ENCODE measurements at regions not wholly inside any gene's neighbourhood (a gene's known extent, or its start where the extent isn't known, plus 50 kb on each side); places are given as distances from the start of the nearest gene placed in this dataset.

DNA sequence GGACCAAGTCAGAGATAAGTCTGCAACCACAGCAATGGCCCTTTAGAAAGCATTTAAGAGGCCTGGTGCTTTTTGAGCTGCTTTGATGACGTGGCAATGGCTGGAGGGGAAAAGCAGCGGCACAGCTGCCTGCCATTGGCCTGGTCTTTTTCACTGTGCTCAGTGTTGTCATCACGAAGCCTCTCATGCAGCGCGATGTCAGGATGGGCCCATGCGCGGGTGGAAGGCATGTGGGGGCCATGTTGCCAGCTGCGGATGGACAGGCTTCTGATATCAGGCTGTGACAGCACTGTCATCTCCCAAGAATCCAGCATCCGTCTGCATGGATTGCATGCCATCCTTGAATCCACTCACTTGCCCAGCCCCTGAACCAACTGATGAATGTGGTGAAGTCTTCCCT lies 204.5 kb downstream of the ACKR3 start:
- H3F3A ChIP-seq (ENCODE audit: insufficient read depth, low read length, poor library complexity, severe bottlenecking): no peaks in the 10 kb centered on the region
- no peaks in the 10 kb centered on the region for H3K79me2 ChIP-seq (replicated peaks; ENCODE audit: insufficient read depth, low read length)
- H3K9me2 ChIP-seq (ENCODE audit: insufficient read depth, low read length): no peaks in the 10 kb centered on the region
- H3K4me2 ChIP-seq (ENCODE audit: low read length): no peak overlapping the region
- no peaks in the 10 kb centered on the region for H3K36me3 ChIP-seq (ENCODE audit: insufficient read depth, low read length)
- H4K20me1 ChIP-seq (ENCODE audit: insufficient read depth): no peaks in the 10 kb centered on the region
- H3K9me3 ChIP-seq (ENCODE audit: low read length): no peaks in the 10 kb centered on the region
- TF ChIP-seq MXI1 (conservative IDR thresholded peaks at IDR 0.05; ENCODE audit: poor library complexity, severe bottlenecking) (no peak), RAD21 (conservative IDR thresholded peaks at IDR 0.05) (no peak)
- TF ChIP-seq, protein P1, sequence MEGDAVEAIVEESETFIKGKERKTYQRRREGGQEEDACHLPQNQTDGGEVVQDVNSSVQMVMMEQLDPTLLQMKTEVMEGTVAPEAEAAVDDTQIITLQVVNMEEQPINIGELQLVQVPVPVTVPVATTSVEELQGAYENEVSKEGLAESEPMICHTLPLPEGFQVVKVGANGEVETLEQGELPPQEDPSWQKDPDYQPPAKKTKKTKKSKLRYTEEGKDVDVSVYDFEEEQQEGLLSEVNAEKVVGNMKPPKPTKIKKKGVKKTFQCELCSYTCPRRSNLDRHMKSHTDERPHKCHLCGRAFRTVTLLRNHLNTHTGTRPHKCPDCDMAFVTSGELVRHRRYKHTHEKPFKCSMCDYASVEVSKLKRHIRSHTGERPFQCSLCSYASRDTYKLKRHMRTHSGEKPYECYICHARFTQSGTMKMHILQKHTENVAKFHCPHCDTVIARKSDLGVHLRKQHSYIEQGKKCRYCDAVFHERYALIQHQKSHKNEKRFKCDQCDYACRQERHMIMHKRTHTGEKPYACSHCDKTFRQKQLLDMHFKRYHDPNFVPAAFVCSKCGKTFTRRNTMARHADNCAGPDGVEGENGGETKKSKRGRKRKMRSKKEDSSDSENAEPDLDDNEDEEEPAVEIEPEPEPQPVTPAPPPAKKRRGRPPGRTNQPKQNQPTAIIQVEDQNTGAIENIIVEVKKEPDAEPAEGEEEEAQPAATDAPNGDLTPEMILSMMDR (IDR thresholded peaks at IDR 0.05; ENCODE audit: poor library complexity, severe bottlenecking): no peak
- H3K9ac ChIP-seq (ENCODE audit: low read length): no peak overlapping the region
- no peak overlapping the region for H2AFZ ChIP-seq (ENCODE audit: low read depth, low read length)
- H3K27me3 ChIP-seq (ENCODE audit: insufficient read depth, low read depth, low read length): no peaks in the 10 kb centered on the region
- H3K4me3 ChIP-seq (ENCODE audit: low read length): no peak overlapping the region
- H3K27ac ChIP-seq (ENCODE audit: low read length): no peak overlapping the region

GRCh38 chr2:236775511-236775910 lies 205.9 kb downstream of the ACKR3 start:
- Histone ChIP-seq H3K9ac (ENCODE audit: low read length) (no peak overlapping the region), H3K27ac (ENCODE audit: low read length) (no peak overlapping the region)

More at GRCh38 chr2:236775511-236775910, 205.9 kb downstream of the ACKR3 start:
- Histone ChIP-seq H3K9me2 (ENCODE audit: insufficient read depth, low read length) (no peaks in the 10 kb centered on the region), H3K4me3 (ENCODE audit: low read length) (no peak overlapping the region), H2AFZ (ENCODE audit: low read depth, low read length) (no peak overlapping the region), H3K36me3 (ENCODE audit: insufficient read depth, low read length) (no peaks in the 10 kb centered on the region), H3K79me2 (replicated peaks; ENCODE audit: insufficient read depth, low read length) (no peaks in the 10 kb centered on the region), H4K20me1 (ENCODE audit: insufficient read depth) (no peaks in the 10 kb centered on the region), H3K27me3 (ENCODE audit: insufficient read depth, low read depth, low read length) (no peaks in the 10 kb centered on the region), H3F3A (ENCODE audit: insufficient read depth, low read length, poor library complexity, severe bottlenecking) (no peaks in the 10 kb centered on the region), H3K4me2 (ENCODE audit: low read length) (no peak overlapping the region), H3K9me3 (ENCODE audit: low read length) (no peaks in the 10 kb centered on the region)
- no peak for TF ChIP-seq RAD21 (conservative IDR thresholded peaks at IDR 0.05)
- no peak for TF ChIP-seq SMC3 (conservative IDR thresholded peaks at IDR 0.05; ENCODE audit: poor library complexity)
- no peak for TF ChIP-seq EZH2 (IDR thresholded peaks at IDR 0.05; ENCODE audit: borderline replicate concordance, insufficient read depth, low read length, poor library complexity, severe bottlenecking)
- no peak for TF ChIP-seq POLR2AphosphoS5 (IDR thresholded peaks at IDR 0.05)
- no peak for TF ChIP-seq TAF1 (IDR thresholded peaks at IDR 0.05; ENCODE audit: low read depth)
- TF ChIP-seq, protein P1 (IDR thresholded peaks at IDR 0.05; ENCODE audit: poor library complexity, severe bottlenecking): no peak
- TF ChIP-seq MXI1 (conservative IDR thresholded peaks at IDR 0.05; ENCODE audit: poor library complexity, severe bottlenecking): no peak
- no peak for TF ChIP-seq REST (IDR thresholded peaks at IDR 0.05; ENCODE audit: borderline replicate concordance)
- TF ChIP-seq EP300 (conservative IDR thresholded peaks at IDR 0.05; ENCODE audit: poor library complexity, severe bottlenecking): no peak

Data from neural cell (in vitro differentiated cells).